NCI-H2196 (cell line): ENCODE measurements at regions not wholly inside any gene's neighbourhood (a gene's known extent, or its start where the extent isn't known, plus 50 kb on each side); places are given as distances from the start of the nearest gene placed in this dataset.

Experiments
- DNase-seq: peaks from one replicate; lab custom pipeline; 2025; ENCODE audit not compliant: unreplicated experiment; lab: John Stamatoyannopoulos, UW

- no peak for DNase-seq
These were observed 207.6 kb downstream of the ANAPC1 start for GRCh38 chr2:111676291-111676822.

GRCh38 chr2:111678161-111678560 is 205.8 kb downstream of the ANAPC1 start:
- DNase-seq, result no peak

GRCh38 chr2:111678651-111679050 is 205.3 kb downstream of the ANAPC1 start:
- DNase-seq, result no peak

- DNase-seq, result no peak
These were observed 204.8 kb downstream of the ANAPC1 start for GRCh38 chr2:111679202-111679601.

GRCh38 chr2:111684611-111685010 is 199.4 kb downstream of the ANAPC1 start:
- DNase-seq, result no peak

GRCh38 chr2:111685342-111685741 is 198.7 kb downstream of the ANAPC1 start:
- DNase-seq, result peak; percentile 8

- no peak for DNase-seq
These were observed 197.0 kb downstream of the ANAPC1 start for GRCh38 chr2:111686994-111687393.

- no peak for DNase-seq
These were observed 196.1 kb downstream of the ANAPC1 start for GRCh38 chr2:111687911-111688310.

GRCh38 chr2:111688482-111688881 is 195.5 kb downstream of the ANAPC1 start:
- no peak for DNase-seq

- no peak for DNase-seq
These were observed 194.8 kb downstream of the ANAPC1 start for GRCh38 chr2:111689174-111689573.

- no peak for DNase-seq
These were observed 194.1 kb downstream of the ANAPC1 start for GRCh38 chr2:111689941-111690340.

GRCh38 chr2:111691164-111691875 is 192.7 kb downstream of the ANAPC1 start:
- no peak for DNase-seq

GRCh38 chr2:111692311-111692710 is 191.7 kb downstream of the ANAPC1 start:
- no peak for DNase-seq

- DNase-seq, result no peak
These were observed 189.3 kb downstream of the ANAPC1 start for GRCh38 chr2:111694700-111695101.

- no peak for DNase-seq
These were observed 188.5 kb downstream of the ANAPC1 start for GRCh38 chr2:111695441-111696007.

GRCh38 chr2:111696226-111696625 is 187.8 kb downstream of the ANAPC1 start:
- DNase-seq, result no peak

- no peak for DNase-seq
These were observed 186.4 kb downstream of the ANAPC1 start for GRCh38 chr2:111697560-111697959.

- DNase-seq, result no peak
These were observed 185.9 kb downstream of the ANAPC1 start for GRCh38 chr2:111698089-111698488.

- peak; percentile 97 for DNase-seq
These were observed 185.0 kb downstream of the ANAPC1 start for GRCh38 chr2:111698743-111699554.

- peak; percentile 15 for DNase-seq
These were observed 182.7 kb downstream of the ANAPC1 start for GRCh38 chr2:111701266-111701665.

GRCh38 chr2:111701798-111702118 is 182.2 kb downstream of the ANAPC1 start:
- no peak for DNase-seq
